Immature natural killer cell (primary cell): ENCODE measurements at regions not wholly inside any gene's neighbourhood (a gene's known extent, or its start where the extent isn't known, plus 50 kb on each side); places are given as distances from the start of the nearest gene placed in this dataset.

ENCODE experiments used
- DNase-seq, 3 donors: peaks; one replicate each; pipeline ENCODE4 v3.0.0; 2022; ENCODE audit warnings: mixed read lengths in 1 of 3
- H3K27ac Mint-ChIP-seq, 6 donors: one replicate each; pipeline ENCODE4 v1.8.0; 2020; ENCODE audit warnings: mixed read lengths in 6 of 6, mild to moderate bottlenecking in 5 of 6, inconsistent platforms in 4 of 6, moderate library complexity in 3 of 6
- H3K27me3 Mint-ChIP-seq, 3 donors: one replicate each; pipeline ENCODE4 v1.8.0; 2020 to 2021; ENCODE audit warnings: low read depth in 3 of 3, mild to moderate bottlenecking in 3 of 3, mixed read lengths in 3 of 3, moderate library complexity in 3 of 3, inconsistent platforms in 1 of 3
- H3K36me3 Mint-ChIP-seq, 3 donors: one replicate each; pipeline ENCODE4 v1.8.0; 2020; ENCODE audit warnings: mixed read lengths in 3 of 3, inconsistent platforms in 2 of 3, mild to moderate bottlenecking in 2 of 3
- H3K4me1 Mint-ChIP-seq, 2 donors: one replicate each; pipeline ENCODE4 v1.8.0; 2020; ENCODE audit warnings: inconsistent platforms in 2 of 2, mild to moderate bottlenecking in 2 of 2, mixed read lengths in 2 of 2, moderate library complexity in 1 of 2
- H3K4me3 Mint-ChIP-seq, 5 donors: one replicate each; pipeline ENCODE4 v1.8.0; 2020; ENCODE audit warnings: mild to moderate bottlenecking in 5 of 5, mixed read lengths in 5 of 5, inconsistent platforms in 3 of 5, moderate library complexity in 3 of 5
- H3K9me3 Mint-ChIP-seq, 6 donors: one replicate each; pipeline ENCODE4 v1.8.0; 2020; ENCODE audit warnings: mild to moderate bottlenecking in 6 of 6, mixed read lengths in 6 of 6, inconsistent platforms in 4 of 6, moderate library complexity in 3 of 6

- H3K9me3 Mint-ChIP-seq = no peaks in the 10 kb centered on the region
- peak overlapping the region in 3 of 6 donors; percentile 12 to 56 (median 38) for H3K27ac Mint-ChIP-seq
- peaks cover 42 to 45% of the 10 kb centered on the region in 2 donors for H3K4me1 Mint-ChIP-seq
- peaks cover 15 to 39% (median 28%) of the 10 kb centered on the region in 3 donors for H3K36me3 Mint-ChIP-seq
- H3K4me3 Mint-ChIP-seq = peak overlapping the region in 1 of 5 donors; percentile 23
- peaks cover 0 to 2% (median 2%) of the 10 kb centered on the region in 3 donors for H3K27me3 Mint-ChIP-seq
- DNase-seq = no peak
Measured at GRCh38 chr14:97719931-97720330, 922.7 kb downstream of the VRK1 start.

GRCh38 chr14:97723351-97723750 lies 926.2 kb downstream of the VRK1 start:
- H3K4me3 Mint-ChIP-seq = peak overlapping the region; percentile 44 to 89 (median 86)
- H3K4me1 Mint-ChIP-seq = peaks cover 74 to 76% of the 10 kb centered on the region in 2 donors
- peak overlapping the region; percentile 60 to 97 (median 90) for H3K27ac Mint-ChIP-seq
- H3K27me3 Mint-ChIP-seq = peaks cover 0 to 4% (median 2%) of the 10 kb centered on the region in 3 donors
- no peaks in the 10 kb centered on the region for H3K9me3 Mint-ChIP-seq
- DNase-seq = no peak
- peaks cover 14 to 34% (median 26%) of the 10 kb centered on the region in 3 donors for H3K36me3 Mint-ChIP-seq

GRCh38 chr14:97723819-97724218 lies 926.6 kb downstream of the VRK1 start:
- peaks cover 0 to 4% (median 0%) of the 10 kb centered on the region in 3 donors for H3K27me3 Mint-ChIP-seq
- peaks cover 11 to 32% (median 23%) of the 10 kb centered on the region in 3 donors for H3K36me3 Mint-ChIP-seq
- no peak for DNase-seq
- peak overlapping the region; percentile 86 to 97 (median 96) for H3K27ac Mint-ChIP-seq
- H3K4me3 Mint-ChIP-seq = peak overlapping the region; percentile 77 to 89 (median 87)
- no peaks in the 10 kb centered on the region for H3K9me3 Mint-ChIP-seq
- peaks cover 71% of the 10 kb centered on the region in 2 donors for H3K4me1 Mint-ChIP-seq

GRCh38 chr14:97724265-97724731 lies 927.1 kb downstream of the VRK1 start:
- no peaks in the 10 kb centered on the region for H3K9me3 Mint-ChIP-seq
- H3K27me3 Mint-ChIP-seq = peaks cover 0 to 4% (median 0%) of the 10 kb centered on the region in 3 donors
- H3K4me1 Mint-ChIP-seq = peaks cover 68 to 69% of the 10 kb centered on the region in 2 donors
- peaks cover 11 to 32% (median 23%) of the 10 kb centered on the region in 3 donors for H3K36me3 Mint-ChIP-seq
- DNase-seq = peak; percentile 38 to 54 (median 50)
- peak overlapping the region; percentile 77 to 89 (median 87) for H3K4me3 Mint-ChIP-seq
- peak overlapping the region; percentile 86 to 97 (median 96) for H3K27ac Mint-ChIP-seq

GRCh38 chr14:97726676-97727075 lies 929.5 kb downstream of the VRK1 start:
- Mint-ChIP-seq H3K27me3 (peaks cover 0 to 4% (median 0%) of the 10 kb centered on the region in 3 donors), H3K9me3 (no peaks in the 10 kb centered on the region), H3K4me1 (peaks cover 57% of the 10 kb centered on the region in 2 donors), H3K4me3 (peak overlapping the region; percentile 19 to 55 (median 41)), H3K27ac (peak overlapping the region; percentile 52 to 88 (median 76)), H3K36me3 (peaks cover 11 to 25% (median 17%) of the 10 kb centered on the region in 3 donors)
- no peak for DNase-seq

- DNase-seq = no peak
- peaks cover 7 to 25% (median 11%) of the 10 kb centered on the region in 3 donors for H3K36me3 Mint-ChIP-seq
Measured at GRCh38 chr14:97730706-97731105, 933.5 kb downstream of the VRK1 start.

GRCh38 chr14:97731800-97732199 lies 934.6 kb downstream of the VRK1 start:
- DNase-seq = no peak
- no peaks in the 10 kb centered on the region for H3K9me3 Mint-ChIP-seq

More at GRCh38 chr14:97730706-97731105, 933.5 kb downstream of the VRK1 start:
- Mint-ChIP-seq H3K4me3 (no peak overlapping the region), H3K27ac (peak overlapping the region in 2 of 6 donors; percentile 26 to 55), H3K4me1 (peaks cover 25% of the 10 kb centered on the region in 2 donors), H3K27me3 (peaks cover 0 to 3% (median 0%) of the 10 kb centered on the region in 3 donors), H3K9me3 (no peaks in the 10 kb centered on the region)

GRCh38 chr14:97747316-97747715 lies 950.1 kb downstream of the VRK1 start:
- Mint-ChIP-seq H3K36me3 (peaks cover 2 to 12% (median 10%) of the 10 kb centered on the region in 3 donors), H3K27ac (no peak overlapping the region), H3K4me3 (no peak overlapping the region), H3K9me3 (peaks cover 0 to 5% (median 1%) of the 10 kb centered on the region in 6 donors), H3K4me1 (peaks cover 0 to 2% of the 10 kb centered on the region in 2 donors), H3K27me3 (peaks cover 0 to 4% (median 0%) of the 10 kb centered on the region in 3 donors)
- no peak for DNase-seq

More at GRCh38 chr14:97731800-97732199, 934.6 kb downstream of the VRK1 start:
- Mint-ChIP-seq H3K36me3 (peaks cover 7 to 25% (median 11%) of the 10 kb centered on the region in 3 donors), H3K4me3 (no peak overlapping the region), H3K27me3 (peaks cover 0 to 2% (median 0%) of the 10 kb centered on the region in 3 donors), H3K4me1 (peaks cover 14 to 15% of the 10 kb centered on the region in 2 donors), H3K27ac (no peak overlapping the region)

GRCh38 chr14:97748616-97749015 lies 951.4 kb downstream of the VRK1 start:
- no peak overlapping the region for H3K27ac Mint-ChIP-seq

GRCh38 chr14:97757491-97757890 lies 960.3 kb downstream of the VRK1 start:
- no peak overlapping the region for H3K27ac Mint-ChIP-seq
- DNase-seq = no peak
- H3K4me3 Mint-ChIP-seq = no peak overlapping the region
- peaks cover 8 to 11% (median 8%) of the 10 kb centered on the region in 3 donors for H3K36me3 Mint-ChIP-seq
- H3K4me1 Mint-ChIP-seq = peaks cover 3 to 7% of the 10 kb centered on the region in 2 donors
- H3K9me3 Mint-ChIP-seq = no peaks in the 10 kb centered on the region
- H3K27me3 Mint-ChIP-seq = peaks cover 0 to 4% (median 0%) of the 10 kb centered on the region in 3 donors

More at GRCh38 chr14:97748616-97749015, 951.4 kb downstream of the VRK1 start:
- peaks cover 0 to 2% of the 10 kb centered on the region in 2 donors for H3K4me1 Mint-ChIP-seq
- H3K9me3 Mint-ChIP-seq = peaks cover 0 to 5% (median 1%) of the 10 kb centered on the region in 6 donors
- H3K36me3 Mint-ChIP-seq = peaks cover 2 to 12% (median 11%) of the 10 kb centered on the region in 3 donors
- H3K4me3 Mint-ChIP-seq = no peak overlapping the region
- DNase-seq = no peak
- peaks cover 0 to 4% (median 0%) of the 10 kb centered on the region in 3 donors for H3K27me3 Mint-ChIP-seq

- Mint-ChIP-seq H3K36me3 (peaks cover 3 to 10% (median 4%) of the 10 kb centered on the region in 3 donors), H3K9me3 (no peaks in the 10 kb centered on the region), H3K4me3 (no peak overlapping the region), H3K27me3 (peaks cover 0 to 4% (median 3%) of the 10 kb centered on the region in 3 donors), H3K4me1 (peaks cover 26 to 27% of the 10 kb centered on the region in 2 donors), H3K27ac (no peak overlapping the region)
- no peak for DNase-seq
Measured at GRCh38 chr14:97760050-97760449, 962.9 kb downstream of the VRK1 start.

GRCh38 chr14:97762386-97762785 lies 965.2 kb downstream of the VRK1 start:
- H3K36me3 Mint-ChIP-seq = peaks cover 0 to 11% (median 10%) of the 10 kb centered on the region in 3 donors
- H3K27me3 Mint-ChIP-seq = peaks cover 0 to 4% (median 3%) of the 10 kb centered on the region in 3 donors
- H3K4me1 Mint-ChIP-seq = peaks cover 26 to 27% of the 10 kb centered on the region in 2 donors
- no peak overlapping the region for H3K4me3 Mint-ChIP-seq
- H3K27ac Mint-ChIP-seq = no peak overlapping the region
- H3K9me3 Mint-ChIP-seq = no peaks in the 10 kb centered on the region
- DNase-seq = no peak

GRCh38 chr14:97771340-97772045 lies 974.3 kb downstream of the VRK1 start:
- Mint-ChIP-seq H3K4me1 (peaks cover 0 to 3% of the 10 kb centered on the region in 2 donors), H3K27ac (peak overlapping the region in 1 of 6 donors; percentile 42), H3K36me3 (peaks cover 4 to 24% (median 17%) of the 10 kb centered on the region in 3 donors), H3K9me3 (peaks cover 0 to 2% (median 0%) of the 10 kb centered on the region in 6 donors), H3K27me3 (peaks cover 0 to 1% (median 0%) of the 10 kb centered on the region in 3 donors), H3K4me3 (no peak overlapping the region)
- no peak for DNase-seq

GRCh38 chr14:97773598-97773997 lies 976.4 kb downstream of the VRK1 start:
- no peak for DNase-seq
- peaks cover 9 to 17% of the 10 kb centered on the region in 2 donors for H3K4me1 Mint-ChIP-seq
- no peak overlapping the region for H3K4me3 Mint-ChIP-seq
- H3K9me3 Mint-ChIP-seq = peaks cover 0 to 2% (median 0%) of the 10 kb centered on the region in 6 donors
- H3K27ac Mint-ChIP-seq = no peak overlapping the region
- no peaks in the 10 kb centered on the region for H3K27me3 Mint-ChIP-seq
- peaks cover 13 to 22% (median 17%) of the 10 kb centered on the region in 3 donors for H3K36me3 Mint-ChIP-seq
